HepG2 (cell line): ENCODE measurements at regions not wholly inside any gene's neighbourhood (a gene's known extent, or its start where the extent isn't known, plus 50 kb on each side); places are given as distances from the start of the nearest gene placed in this dataset.

Source experiments
- ATAC-seq: fragments of 200-7000 bp; cut with Tn5 transposase; 3 replicates; pipeline ENCODE4 v1.9.1; 2020; ENCODE audit warnings: mild to moderate bottlenecking, moderate library complexity
- BruUV-seq: library from RNA; stranded (reverse); fragments of 400-500 nt; replicated peaks from 2 replicates; lab custom pipeline; 2021; lab: Mats Ljungman, UMichigan
- CTCF ChIA-PET: fragments of 300-600 bp; formaldehyde crosslinking; extraction: SDS; loops from one replicate; lab custom pipeline; 2021; ENCODE audit warnings: low total read pairs, inconsistent platforms, low intra/inter-chr PET ratio; lab: Yijun Ruan, JAX
- POLR2A ChIA-PET: fragments of 350-600 bp; sonication (Branson Sonifier 250); formaldehyde crosslinking; loops from one replicate; lab custom pipeline; 2020; ENCODE audit warnings: antibody characterized with exemption, inconsistent platforms; lab: Yijun Ruan, JAX
- DNase-seq: peaks from one replicate; pipeline ENCODE4 v3.0.0-alpha.2; 2015; ENCODE audit warnings: low spot score
- FAIRE-seq: peaks from 3 replicates; lab custom pipeline; 2011; peaks lifted over from hg19 to GRCh38; lab: Jason Lieb, UNC
- H2AFZ ChIP-seq: one replicate; pipeline ENCODE4 v1.6.1; 2011; ENCODE audit warnings: low read length, inconsistent platforms
- H3K27ac ChIP-seq: fragments of 300-600 bp; 3 replicates; pipeline ENCODE4 v1.8.0; 2011; ENCODE audit warnings: mixed run types, mild to moderate bottlenecking, mixed read lengths, low read length, inconsistent platforms; ENCODE audit not compliant: insufficient read depth; ENCODE audit errors: extremely low read length
- H3K27me3 ChIP-seq, 2 experiments: fragments of 200-600 bp in 1 of 2; 2 replicates in 1 of 2; 3 replicates in 1 of 2; pipeline versions ENCODE4 v1.6.0 to v1.8.0; 2011; ENCODE audit warnings: low read length in 2 of 2, mild to moderate bottlenecking in 2 of 2, moderate library complexity in 2 of 2, inconsistent platforms in 1 of 2; ENCODE audit not compliant: insufficient read depth in 2 of 2, control insufficient read depth in 1 of 2
- H3K36me3 ChIP-seq, 2 experiments: fragments of 200-600 bp in 1 of 2; replicated peaks in 1 of 2; 2 replicates in 1 of 2; 3 replicates in 1 of 2; pipeline versions ENCODE4 v1.5.1 to v1.8.0; 2011; ENCODE audit warnings: low read length in 2 of 2, inconsistent platforms in 1 of 2; ENCODE audit not compliant: insufficient read depth in 2 of 2, control insufficient read depth in 1 of 2
- H3K4me1 ChIP-seq: 2 replicates; pipeline ENCODE4 v1.5.1; 2012; ENCODE audit warnings: low read length, inconsistent platforms; ENCODE audit not compliant: insufficient read depth
- H3K4me2 ChIP-seq: 2 replicates; pipeline ENCODE4 v1.6.0; 2011; ENCODE audit warnings: low read depth, low read length, inconsistent platforms
- H3K4me3 ChIP-seq, 3 experiments: fragments of 200-600 bp in 1 of 3; sonication (generic), shearing (Covaris generic) in 1 of 3; replicated peaks in 1 of 3; 2 replicates each; pipeline ENCODE4 v1.5.1; 2011 to 2016; ENCODE audit warnings: low read length in 3 of 3, inconsistent platforms in 2 of 3, low read depth in 2 of 3, mild to moderate bottlenecking in 2 of 3, control low read depth in 1 of 3, mixed read lengths in 1 of 3; ENCODE audit not compliant: insufficient read depth in 1 of 3
- H3K79me2 ChIP-seq: one replicate; pipeline ENCODE4 v1.6.1; 2011; ENCODE audit warnings: low read length, inconsistent platforms; ENCODE audit not compliant: insufficient read depth
- H3K9ac ChIP-seq: 2 replicates; pipeline ENCODE4 v1.6.0; 2011; ENCODE audit warnings: mild to moderate bottlenecking, low read depth, low read length, inconsistent platforms; ENCODE audit not compliant: insufficient read depth
- H3K9me3 ChIP-seq: 2 replicates; pipeline ENCODE4 v1.5.1; 2012; ENCODE audit warnings: mild to moderate bottlenecking, low read length
- H4K20me1 ChIP-seq: 2 replicates; pipeline ENCODE4 v1.6.0; 2011; ENCODE audit warnings: inconsistent platforms, mild to moderate bottlenecking, low read length, moderate library complexity; ENCODE audit not compliant: insufficient read depth
- AKAP8 ChIP-seq: sonication (generic); formaldehyde crosslinking; IDR thresholded peaks from 2 replicates; pipeline ENCODE4 v1.5.1; 2020; ENCODE audit warnings: mild to moderate bottlenecking, missing genetic modification reagents
- CENPX ChIP-seq: sonication (generic); formaldehyde crosslinking; IDR thresholded peaks from 2 replicates; pipeline ENCODE4 v1.9.0; 2021; ENCODE audit warnings: mild to moderate bottlenecking, missing genetic modification reagents, moderate library complexity
- HCFC1 ChIP-seq: fragments of 150-350 bp; IDR thresholded peaks from 2 replicates; pipeline ENCODE4 v1.6.1; 2014; ENCODE audit warnings: low read depth, low read length
- HOXA3 ChIP-seq: sonication (generic); formaldehyde crosslinking; IDR thresholded peaks from 2 replicates; pipeline ENCODE4 v1.5.0; 2020; ENCODE audit warnings: missing genetic modification reagents
- HOXA9 ChIP-seq: sonication (generic); formaldehyde crosslinking; IDR thresholded peaks from 2 replicates; pipeline ENCODE4 v1.8.1; 2022; ENCODE audit warnings: missing genetic modification reagents, mild to moderate bottlenecking, moderate library complexity, borderline replicate concordance
- ISX ChIP-seq: sonication (generic); formaldehyde crosslinking; conservative IDR thresholded peaks from 2 replicates; pipeline ENCODE4 v1.5.0; 2020; ENCODE audit warnings: missing genetic modification reagents
- MAF1 ChIP-seq: sonication (generic); formaldehyde crosslinking; IDR thresholded peaks from 2 replicates; pipeline ENCODE4 v1.5.0; 2020; ENCODE audit warnings: missing genetic modification reagents, borderline replicate concordance
- MBD4 ChIP-seq: IDR thresholded peaks from 2 replicates; pipeline ENCODE4 v1.6.1; 2012; ENCODE audit warnings: low read length, inconsistent platforms, borderline replicate concordance
- NBN ChIP-seq: fragments of 450-650 bp; conservative IDR thresholded peaks from 2 replicates; pipeline ENCODE4 v1.6.1; 2017
- SSRP1 ChIP-seq: IDR thresholded peaks from 2 replicates; pipeline ENCODE4 v1.6.1; 2016; ENCODE audit warnings: control low read depth
- ZFP36L1 ChIP-seq: sonication (generic); formaldehyde crosslinking; IDR thresholded peaks from 2 replicates; pipeline ENCODE4 v1.8.0; 2022; ENCODE audit warnings: mild to moderate bottlenecking, missing genetic modification reagents, moderate library complexity
- ZNF10 ChIP-seq: sonication (generic); formaldehyde crosslinking; IDR thresholded peaks from 2 replicates; pipeline ENCODE4 v1.4.0; 2020; ENCODE audit warnings: mild to moderate bottlenecking, low read depth, missing genetic modification reagents, borderline replicate concordance
- ZNF256 ChIP-seq: sonication (generic); formaldehyde crosslinking; conservative IDR thresholded peaks from 2 replicates; pipeline ENCODE4 v1.4.0; 2020; ENCODE audit warnings: missing genetic modification reagents
- ZNF674 ChIP-seq: sonication (generic); formaldehyde crosslinking; IDR thresholded peaks from 2 replicates; pipeline ENCODE4 v1.5.0; 2020; ENCODE audit warnings: low read depth, mild to moderate bottlenecking, missing genetic modification reagents
- ZNF749 ChIP-seq: sonication (generic); formaldehyde crosslinking; IDR thresholded peaks from 2 replicates; pipeline ENCODE4 v1.8.0; 2022; ENCODE audit warnings: mild to moderate bottlenecking, missing genetic modification reagents, moderate library complexity, borderline replicate concordance
- ZNF883 ChIP-seq: sonication (generic); formaldehyde crosslinking; IDR thresholded peaks from 2 replicates; pipeline ENCODE4 v1.5.1; 2020; ENCODE audit warnings: mild to moderate bottlenecking, missing genetic modification reagents; ENCODE audit errors: not compliant biosample characterization
- WGBS: methylation state at CpG from one replicate; pipeline ENCODE4 v1.1.6; 2017; ENCODE audit warnings: low lambda C conversion rate; 5-methylcytosine and 5-hydroxymethylcytosine counted together
- in situ Hi-C: cut with HindIII; loops from 2 replicates; pipeline ENCODE4 v1.10.0; 2017; ENCODE audit warnings: low pct_unique_long_range_greater_than_20kb; ENCODE audit not compliant: extremely low pct_ligation_motif_present
- intact Hi-C: fragments of 100-400 bp; cut with micrococcal nuclease; formaldehyde crosslinking; loops from one replicate; pipeline ENCODE4 v1.10.0; 2022; ENCODE audit not compliant: unreplicated experiment
- TF ChIP-seq, protein P1 (sequence below): IDR thresholded peaks from 2 replicates; pipeline ENCODE4 v1.6.1; 2016; ENCODE audit warnings: missing biosample characterization, missing genetic modification reagents, low read depth

DNA sequence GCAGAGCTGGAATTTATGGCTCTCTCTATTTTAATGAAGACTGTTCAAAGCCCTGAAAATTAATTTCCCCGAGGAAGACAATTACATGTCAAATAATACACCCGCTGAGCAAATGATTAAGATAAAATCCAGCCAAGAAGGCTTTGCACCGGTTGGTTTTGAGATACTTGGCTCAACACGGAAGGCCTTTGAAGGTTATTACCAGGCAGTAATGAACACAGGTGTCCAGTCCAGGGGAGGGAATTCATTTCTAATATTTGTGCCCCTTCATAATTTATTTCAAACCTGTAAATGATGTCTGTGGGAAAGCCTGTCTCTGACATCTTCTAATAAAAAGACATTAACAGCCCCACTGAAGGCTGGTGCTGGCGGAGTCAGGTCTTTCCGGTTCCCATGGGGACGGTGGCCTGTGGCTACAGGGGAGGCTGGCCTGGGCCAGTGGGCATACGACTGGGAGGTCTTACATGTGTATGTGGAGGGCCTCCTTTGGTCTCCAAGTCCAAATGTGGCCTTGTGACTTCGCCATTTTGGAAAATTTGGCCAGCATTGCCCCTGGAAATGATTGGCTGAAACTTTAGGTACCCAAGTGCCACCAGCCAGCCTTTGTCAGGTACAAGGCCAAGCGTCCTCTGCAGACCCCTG, 49.9 kb upstream of the IQSEC1 start:
- Histone ChIP-seq H3K27me3 (no peaks in the 10 kb centered on the region), H3K79me2 (no peaks in the 10 kb centered on the region), H4K20me1 (0 out of 2 replicates have a peak, but pooled peaks cover 2% of the 10 kb centered on the region), H2AFZ (no peak overlapping the region), H3K36me3 (peaks cover 0 to 7% of the 10 kb centered on the region in 2 experiments; a peak in 2 of 5 replicates), H3K27ac (no peak overlapping the region), H3K9ac (no peak overlapping the region), H3K4me1 (no peaks in the 10 kb centered on the region), H3K9me3 (no peaks in the 10 kb centered on the region), H3K4me3 (no peak overlapping the region), H3K4me2 (no peak overlapping the region)
- intact Hi-C loops, result no loop called here
- no peak for ATAC-seq
- POLR2A ChIA-PET, result no interaction called here
- no peak for DNase-seq
- CTCF ChIA-PET, result no interaction called here
- WGBS, result 91% methylated on average over 9 of the region's 10 CpGs
- no TSS peak for BruUV-seq
- in situ Hi-C loops, result no loop called here
- no peak for TF ChIP-seq ZNF256 (CRISPR knock-in tag)
- no peak for TF ChIP-seq ZNF883 (CRISPR knock-in tag)
- TF ChIP-seq MBD4, result no peak
- no peak for TF ChIP-seq CENPX (CRISPR knock-in tag)
- no peak for TF ChIP-seq MAF1 (CRISPR knock-in tag)
- TF ChIP-seq SSRP1 (CRISPR knock-in tag), result no peak
- TF ChIP-seq HCFC1, result no peak
- TF ChIP-seq ZNF749 (CRISPR knock-in tag), result no peak
- no peak for TF ChIP-seq HOXA9
- TF ChIP-seq, protein P1, sequence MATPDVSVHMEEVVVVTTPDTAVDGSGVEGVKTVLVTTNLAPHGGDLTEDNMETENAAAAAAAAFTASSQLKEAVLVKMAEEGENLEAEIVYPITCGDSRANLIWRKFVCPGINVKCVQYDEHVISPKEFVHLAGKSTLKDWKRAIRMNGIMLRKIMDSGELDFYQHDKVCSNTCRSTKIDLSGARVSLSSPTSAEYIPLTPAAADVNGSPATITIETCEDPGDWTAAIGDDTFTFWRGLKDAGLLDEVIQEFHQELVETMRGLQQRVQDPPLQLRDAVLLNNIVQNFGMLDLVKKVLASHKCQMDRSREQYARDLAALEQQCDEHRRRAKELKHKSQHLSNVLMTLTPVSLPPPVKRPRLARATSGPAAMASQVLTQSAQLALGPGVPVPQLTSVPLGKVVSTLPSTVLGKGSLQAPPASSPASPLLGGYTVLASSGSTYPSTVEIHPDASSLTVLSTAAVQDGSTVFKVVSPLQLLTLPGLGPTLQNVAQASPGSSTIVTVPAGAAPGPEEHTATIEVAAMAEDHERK (CRISPR knock-in tag), result no peak
- no peak for TF ChIP-seq ISX (CRISPR knock-in tag)
- no peak for TF ChIP-seq ZNF674 (CRISPR knock-in tag)
- no peak for TF ChIP-seq ZNF10 (CRISPR knock-in tag)
- no peak for TF ChIP-seq ZFP36L1
- TF ChIP-seq NBN, result no peak
- no peak for TF ChIP-seq HOXA3 (CRISPR knock-in tag)
- TF ChIP-seq AKAP8, result no peak
- no peak for FAIRE-seq
